ENCODE measurements at regions not wholly inside any gene's neighbourhood (a gene's known extent, or its start where the extent isn't known, plus 50 kb on each side); places are given as distances from the start of the nearest gene placed in this dataset.

DNA sequence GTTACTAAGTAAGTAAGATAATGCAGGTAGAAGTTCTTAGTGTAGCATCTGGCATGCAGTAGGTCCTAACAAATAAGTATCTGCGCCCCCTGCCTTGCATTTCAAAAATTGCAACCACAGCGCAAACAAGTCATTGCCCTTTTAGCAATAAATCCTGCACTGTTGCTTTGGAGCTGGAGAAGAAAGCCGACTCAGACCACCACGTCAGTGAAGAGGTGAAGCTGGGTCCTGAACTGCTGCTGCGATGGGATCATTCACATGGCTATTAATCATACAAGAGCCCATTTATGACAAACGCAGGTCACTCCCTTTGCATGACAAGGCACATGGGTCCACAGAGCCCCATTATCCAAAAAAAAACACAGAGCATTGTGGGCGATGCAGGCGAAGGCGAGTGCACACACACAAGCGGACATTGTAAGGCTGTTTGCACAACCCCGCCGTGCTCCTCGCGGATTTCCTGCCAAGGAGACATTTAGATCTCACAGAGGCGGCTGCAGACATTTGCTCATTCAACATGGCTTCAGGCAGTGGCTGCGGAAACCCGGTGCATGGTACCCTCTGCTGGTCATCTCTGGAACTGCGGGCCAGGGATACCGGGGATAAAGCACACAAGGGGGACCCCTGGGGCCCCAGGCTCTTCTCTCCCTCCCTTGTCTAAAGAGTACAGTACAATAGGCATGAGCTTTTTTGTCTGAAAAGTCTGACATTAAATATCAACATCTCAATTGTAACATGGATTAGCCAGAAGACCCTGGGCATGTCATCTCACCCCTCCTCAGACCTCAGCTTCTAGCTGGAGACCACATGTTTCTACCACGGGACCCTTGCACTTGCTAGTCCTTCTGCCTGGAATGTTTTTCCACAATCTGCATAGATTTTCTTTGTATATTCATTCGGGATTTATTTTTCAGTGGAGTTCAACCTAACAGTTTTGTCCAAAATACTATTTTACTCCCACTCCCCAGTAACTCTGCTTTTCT is 56.7 kb downstream of the CYRIA start:
- Histone ChIP-seq H3K27me3 (replicated peaks in 1 of 7) (no peaks in the 10 kb centered on the region), H3K9me3 (no peaks in the 10 kb centered on the region), H3K27ac (peak overlapping the region in 4 of 8 donors; percentile 8 to 64 (median 58)), H3K4me3 (peak overlapping the region; percentile 29 to 69 (median 40)), H3K36me3 (peaks cover 0 to 68% (median 8%) of the 10 kb centered on the region in 6 donors), H3K4me1 (peaks cover 0 to 36% (median 19%) of the 10 kb centered on the region in 6 donors)
- intact Hi-C loops (cut with DNase I; ENCODE audit: low total_unique reads): loop anchor here (5.0 kb wide), 1 partner anchor 972 kb away; no protein-coding TSS in a partner anchor
- TF ChIP-seq POLR2AphosphoS5 (IDR thresholded peaks at IDR 0.05): peak in 2 of 3 donors; percentile 52 to 67
- peak; percentile 78 to 97 (median 91) for TF ChIP-seq CTCF (IDR thresholded peaks at IDR 0.05 in 8 of 11, conservative IDR thresholded peaks at IDR 0.05 in 3 of 11)
- no peak for TF ChIP-seq POLR2A (IDR thresholded peaks at IDR 0.05)
- DNase-seq: peak; percentile 94
- 2 to 8% (median 5%) methylated on average over 21 of the region's 21 CpGs for WGBS, 5 donors

DNA sequence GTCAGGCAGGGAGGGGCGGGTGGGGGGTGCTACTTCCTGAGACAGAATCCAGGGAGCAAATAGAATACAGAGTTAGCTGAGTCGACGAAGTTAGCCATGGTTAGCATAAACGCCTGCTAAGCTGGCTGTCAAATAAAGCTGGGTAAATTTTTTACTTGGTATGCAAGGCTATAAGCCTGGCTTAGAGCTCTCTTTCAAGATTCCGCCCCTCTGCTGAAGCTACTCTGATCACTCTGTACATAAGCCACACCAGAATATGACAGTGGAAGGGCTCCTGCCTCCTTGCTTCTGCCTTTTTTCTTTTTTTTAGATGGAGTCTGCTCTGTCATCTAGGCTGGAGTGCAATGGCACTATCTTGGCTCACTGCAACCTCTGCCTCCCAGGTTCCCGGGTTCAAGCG is 58.3 kb downstream of the CYRIA start:
- no peak for TF ChIP-seq CTCF (IDR thresholded peaks at IDR 0.05 in 8 of 11, conservative IDR thresholded peaks at IDR 0.05 in 3 of 11)
- TF ChIP-seq POLR2AphosphoS5 (IDR thresholded peaks at IDR 0.05): no peak
- H3K4me1 ChIP-seq: peaks cover 0 to 26% (median 12%) of the 10 kb centered on the region in 6 donors
- no peak overlapping the region for H3K27ac ChIP-seq
- H3K9me3 ChIP-seq: no peaks in the 10 kb centered on the region
- no peak for DNase-seq
- 87 to 95% (median 89%) methylated on average over 7 of the region's 7 CpGs for WGBS, 5 donors
- intact Hi-C loops (cut with DNase I; ENCODE audit: low total_unique reads): loop anchor here (5.0 kb wide), 1 partner anchor 970 kb away; no protein-coding TSS in a partner anchor
- no peaks in the 10 kb centered on the region for H3K27me3 ChIP-seq (replicated peaks in 1 of 7)
- no peak overlapping the region for H3K4me3 ChIP-seq
- H3K36me3 ChIP-seq: peaks cover 0 to 71% (median 10%) of the 10 kb centered on the region in 6 donors

DNA sequence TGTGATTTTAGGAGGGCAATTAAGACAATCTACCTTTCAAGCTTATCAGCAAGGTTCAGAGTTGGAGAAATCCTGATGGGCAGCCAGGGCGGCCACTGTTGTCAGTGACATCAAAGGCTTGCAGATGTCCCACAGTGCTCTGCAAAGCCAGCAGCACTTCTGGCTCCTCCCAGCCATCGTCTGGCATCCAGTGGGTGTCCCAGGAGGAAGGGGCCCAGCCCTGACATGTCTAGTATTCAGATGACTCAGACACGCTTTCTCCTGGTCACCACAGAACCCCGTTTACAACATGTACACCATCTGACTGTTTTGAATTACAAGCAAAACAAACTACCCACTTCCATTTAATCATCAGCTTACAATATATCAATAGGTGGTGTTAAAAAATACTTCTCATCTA is 61.4 kb downstream of the CYRIA start:
- intact Hi-C loops (cut with DNase I; ENCODE audit: low total_unique reads): no loop called here
- Histone ChIP-seq H3K4me3 (no peak overlapping the region), H3K9me3 (no peaks in the 10 kb centered on the region), H3K4me1 (peaks cover 0 to 14% (median 10%) of the 10 kb centered on the region in 6 donors), H3K36me3 (peaks cover 0 to 69% (median 10%) of the 10 kb centered on the region in 6 donors), H3K27me3 (replicated peaks in 1 of 7) (no peaks in the 10 kb centered on the region), H3K27ac (no peak overlapping the region)
- WGBS, 5 donors: 69 to 80% (median 76%) methylated on average over 4 of the region's 4 CpGs
- DNase-seq: no peak
- TF ChIP-seq CTCF (IDR thresholded peaks at IDR 0.05 in 8 of 11, conservative IDR thresholded peaks at IDR 0.05 in 3 of 11): no peak
- no peak for TF ChIP-seq POLR2AphosphoS5 (IDR thresholded peaks at IDR 0.05)
- TF ChIP-seq POLR2A (IDR thresholded peaks at IDR 0.05): no peak

DNA sequence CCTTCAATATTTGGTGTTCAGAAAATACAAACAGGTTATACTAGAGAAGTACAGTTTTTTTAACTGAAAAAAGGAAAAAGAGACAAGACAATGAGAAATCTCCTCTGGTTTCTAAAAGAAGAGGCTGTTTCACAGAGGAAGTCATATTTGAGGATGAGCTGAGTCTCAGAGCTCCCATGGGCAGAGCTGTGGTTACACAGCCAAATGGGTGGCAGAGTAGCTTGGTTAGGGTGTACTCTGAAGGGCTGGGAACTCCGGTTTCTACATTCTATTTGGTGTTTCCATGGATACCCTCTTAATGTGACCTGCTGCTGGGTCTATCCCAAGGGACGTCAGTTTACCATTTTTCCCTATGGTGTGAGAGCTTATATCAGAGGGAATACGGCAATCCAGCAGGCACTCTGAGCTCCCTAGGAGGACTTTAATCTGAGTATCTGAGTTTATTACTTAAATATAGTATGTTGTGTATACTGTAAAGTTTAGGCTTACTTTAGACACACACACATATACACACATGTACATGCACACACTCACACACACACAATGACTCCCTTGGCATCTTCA is 74.2 kb downstream of the CYRIA start:
- no peaks in the 10 kb centered on the region for H3K27me3 ChIP-seq (replicated peaks in 1 of 7)
- no peak for DNase-seq
- H3K36me3 ChIP-seq: peaks cover 0 to 43% (median 4%) of the 10 kb centered on the region in 6 donors
- intact Hi-C loops (cut with DNase I; ENCODE audit: low total_unique reads): no loop called here
- H3K4me3 ChIP-seq: no peak overlapping the region
- no peaks in the 10 kb centered on the region for H3K9me3 ChIP-seq
- H3K4me1 ChIP-seq: peaks cover 0 to 3% (median 0%) of the 10 kb centered on the region in 6 donors
- WGBS, 5 donors: 79 to 89% (median 85%) methylated on average over 3 of the region's 3 CpGs
- TF ChIP-seq CTCF (IDR thresholded peaks at IDR 0.05 in 8 of 11, conservative IDR thresholded peaks at IDR 0.05 in 3 of 11) (no peak), POLR2AphosphoS5 (IDR thresholded peaks at IDR 0.05) (no peak), POLR2A (IDR thresholded peaks at IDR 0.05) (no peak)
- H3K27ac ChIP-seq: no peak overlapping the region
